GM12875 (cell line): ENCODE measurements at regions not wholly inside any gene's neighbourhood (a gene's known extent, or its start where the extent isn't known, plus 50 kb on each side); places are given as distances from the start of the nearest gene placed in this dataset.

Source experiments
- H3K4me3 ChIP-seq: one replicate; pipeline ENCODE4 v1.5.1; 2011; ENCODE audit warnings: low read depth, low read length, control low read depth
- TF ChIP-seq, protein P1 (sequence below): IDR thresholded peaks from 2 replicates; pipeline ENCODE4 v1.5.1; 2011; ENCODE audit warnings: low read depth, mild to moderate bottlenecking, control low read depth, inconsistent platforms, low read length, moderate library complexity, borderline replicate concordance; ENCODE audit not compliant: insufficient read depth

- H3K4me3 ChIP-seq, result no peak overlapping the region
- TF ChIP-seq, protein P1, sequence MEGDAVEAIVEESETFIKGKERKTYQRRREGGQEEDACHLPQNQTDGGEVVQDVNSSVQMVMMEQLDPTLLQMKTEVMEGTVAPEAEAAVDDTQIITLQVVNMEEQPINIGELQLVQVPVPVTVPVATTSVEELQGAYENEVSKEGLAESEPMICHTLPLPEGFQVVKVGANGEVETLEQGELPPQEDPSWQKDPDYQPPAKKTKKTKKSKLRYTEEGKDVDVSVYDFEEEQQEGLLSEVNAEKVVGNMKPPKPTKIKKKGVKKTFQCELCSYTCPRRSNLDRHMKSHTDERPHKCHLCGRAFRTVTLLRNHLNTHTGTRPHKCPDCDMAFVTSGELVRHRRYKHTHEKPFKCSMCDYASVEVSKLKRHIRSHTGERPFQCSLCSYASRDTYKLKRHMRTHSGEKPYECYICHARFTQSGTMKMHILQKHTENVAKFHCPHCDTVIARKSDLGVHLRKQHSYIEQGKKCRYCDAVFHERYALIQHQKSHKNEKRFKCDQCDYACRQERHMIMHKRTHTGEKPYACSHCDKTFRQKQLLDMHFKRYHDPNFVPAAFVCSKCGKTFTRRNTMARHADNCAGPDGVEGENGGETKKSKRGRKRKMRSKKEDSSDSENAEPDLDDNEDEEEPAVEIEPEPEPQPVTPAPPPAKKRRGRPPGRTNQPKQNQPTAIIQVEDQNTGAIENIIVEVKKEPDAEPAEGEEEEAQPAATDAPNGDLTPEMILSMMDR, result no peak
These were observed 134.9 kb upstream of the HSD17B12 start for GRCh38 chr11:43545610-43546009.

GRCh38 chr11:43546561-43547429 lies 133.7 kb upstream of the HSD17B12 start:
- no peak overlapping the region for H3K4me3 ChIP-seq
- TF ChIP-seq, protein P1, result no peak

- no peak overlapping the region for H3K4me3 ChIP-seq
These were observed 133.1 kb upstream of the HSD17B12 start for GRCh38 chr11:43547430-43547831.

DNA sequence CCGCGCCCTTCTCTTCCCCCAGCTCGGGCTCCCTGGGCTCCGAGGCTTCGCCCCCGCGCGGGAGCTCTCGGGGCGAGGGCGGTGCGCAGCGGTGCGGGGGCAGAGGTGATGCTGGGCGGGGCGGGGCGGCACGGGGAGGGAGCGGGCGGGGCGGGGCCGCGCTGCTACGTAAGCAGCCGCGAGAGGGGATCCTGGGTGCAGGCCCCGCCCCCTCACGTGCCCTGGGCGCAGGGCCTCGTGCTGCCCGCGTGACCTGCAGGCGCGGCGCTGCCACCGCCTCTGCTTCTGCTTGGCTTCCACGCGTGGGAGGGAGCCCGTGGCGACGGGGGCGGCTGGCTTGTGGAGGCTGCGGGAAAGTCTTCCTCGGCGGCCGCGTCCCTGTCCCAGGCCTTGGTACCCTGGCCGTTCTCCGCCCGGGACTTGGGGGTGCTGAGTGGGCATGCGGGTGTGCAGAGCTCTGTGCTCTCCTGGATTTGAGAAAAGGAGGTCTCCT lies 132.6 kb upstream of the HSD17B12 start:
- TF ChIP-seq, protein P1, result no peak

More at GRCh38 chr11:43547430-43547831, 133.1 kb upstream of the HSD17B12 start:
- TF ChIP-seq, protein P1, result no peak

GRCh38 chr11:43548916-43549315 lies 131.6 kb upstream of the HSD17B12 start:
- no peak overlapping the region for H3K4me3 ChIP-seq
- TF ChIP-seq, protein P1, result no peak

More for the DNA sequence above, 132.6 kb upstream of the HSD17B12 start:
- H3K4me3 ChIP-seq, result no peak overlapping the region

GRCh38 chr11:43549624-43550023 lies 130.9 kb upstream of the HSD17B12 start:
- no peak overlapping the region for H3K4me3 ChIP-seq
- TF ChIP-seq, protein P1, result no peak

GRCh38 chr11:43550714-43551113 lies 129.8 kb upstream of the HSD17B12 start:
- TF ChIP-seq, protein P1, result no peak
- no peak overlapping the region for H3K4me3 ChIP-seq
